Muscle layer of colon (tissue), 2 donors: ENCODE measurements at regions not wholly inside any gene's neighbourhood (a gene's known extent, or its start where the extent isn't known, plus 50 kb on each side); places are given as distances from the start of the nearest gene placed in this dataset.

Experiments used
- H3K27ac ChIP-seq: one replicate; pipeline ENCODE4 v1.7.0; 2013; ENCODE audit warnings: low read depth, mild to moderate bottlenecking, low read length, moderate library complexity
- H3K27me3 ChIP-seq, 2 donors: one replicate each; pipeline ENCODE4 v1.7.0; 2013; ENCODE audit warnings: low read length in 2 of 2, mild to moderate bottlenecking in 2 of 2; ENCODE audit not compliant: insufficient read depth in 2 of 2, control insufficient read depth in 1 of 2
- H3K36me3 ChIP-seq: one replicate; pipeline ENCODE4 v1.7.0; 2013; ENCODE audit warnings: mild to moderate bottlenecking, low read length; ENCODE audit not compliant: insufficient read depth
- H3K4me1 ChIP-seq: one replicate; pipeline ENCODE4 v1.7.0; 2013; ENCODE audit warnings: mild to moderate bottlenecking, low read length; ENCODE audit not compliant: insufficient read depth
- H3K4me3 ChIP-seq, 2 donors: one replicate each; pipeline ENCODE4 v1.7.0; 2013; ENCODE audit warnings: low read length in 2 of 2, low read depth in 1 of 2, mild to moderate bottlenecking in 1 of 2, moderate library complexity in 1 of 2
- H3K9ac ChIP-seq: one replicate; pipeline ENCODE4 v1.7.0; 2013; ENCODE audit warnings: low read length
- H3K9me3 ChIP-seq: one replicate; pipeline ENCODE4 v1.7.0; 2013; ENCODE audit warnings: mild to moderate bottlenecking, low read length
- donor health status: abdominal sarcoma.
- donor health status: Adenocarcinoma of cecum.

- Histone ChIP-seq H3K9ac (no peak overlapping the region), H3K27me3 (no peaks in the 10 kb centered on the region), H3K4me3 (no peak overlapping the region), H3K27ac (no peak overlapping the region), H3K9me3 (no peaks in the 10 kb centered on the region), H3K4me1 (peaks cover 40% of the 10 kb centered on the region), H3K36me3 (no peaks in the 10 kb centered on the region)
Measured at GRCh38 chr9:82604947-82605656, 457.8 kb downstream of the RASEF start.

DNA sequence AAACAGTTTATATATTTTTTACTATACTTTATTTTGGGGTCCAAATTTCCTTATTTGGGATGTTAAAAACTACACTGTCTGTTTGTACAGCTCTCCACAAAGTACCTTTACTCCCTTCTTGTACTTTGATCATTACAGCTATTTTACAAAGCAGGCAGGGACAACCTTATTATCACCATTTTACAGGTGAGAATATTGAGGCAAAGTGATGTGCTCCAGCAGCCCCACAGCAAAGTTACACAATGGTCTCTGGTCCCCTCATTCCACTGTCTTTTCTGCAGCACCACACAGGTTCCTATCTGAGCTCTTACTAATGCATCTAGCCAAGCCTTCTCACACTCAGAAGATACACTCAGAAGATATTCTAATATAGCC is 457.3 kb downstream of the RASEF start:
- peaks cover 35% of the 10 kb centered on the region for H3K4me1 ChIP-seq
- no peaks in the 10 kb centered on the region for H3K36me3 ChIP-seq
- H3K27ac ChIP-seq: no peak overlapping the region
- no peak overlapping the region for H3K4me3 ChIP-seq
- no peak overlapping the region for H3K9ac ChIP-seq
- H3K27me3 ChIP-seq: no peaks in the 10 kb centered on the region
- no peaks in the 10 kb centered on the region for H3K9me3 ChIP-seq

DNA sequence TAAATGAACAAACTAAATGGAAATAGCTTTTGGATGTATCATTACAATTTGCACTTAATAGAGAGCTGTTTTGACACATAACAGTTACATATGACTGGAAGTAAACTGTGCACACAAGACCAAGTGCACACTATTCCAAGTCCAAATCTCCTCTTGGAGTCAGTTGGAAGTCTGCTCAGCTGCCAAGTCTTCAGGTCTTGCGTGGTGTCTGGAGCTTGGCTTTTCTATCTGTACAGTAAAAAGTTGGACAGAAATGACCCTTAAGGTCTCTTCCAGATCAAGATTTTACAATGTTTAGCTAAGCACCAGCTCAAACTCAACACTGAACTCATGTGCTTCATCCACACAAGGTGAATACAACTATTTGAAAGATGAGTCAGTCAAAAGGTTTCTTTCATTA is 456.9 kb downstream of the RASEF start:
- H3K4me1 ChIP-seq: peaks cover 31% of the 10 kb centered on the region
- H3K27me3 ChIP-seq: no peaks in the 10 kb centered on the region
- no peaks in the 10 kb centered on the region for H3K9me3 ChIP-seq
- H3K4me3 ChIP-seq: no peak overlapping the region
- H3K9ac ChIP-seq: no peak overlapping the region
- H3K36me3 ChIP-seq: no peaks in the 10 kb centered on the region
- H3K27ac ChIP-seq: no peak overlapping the region

- no peaks in the 10 kb centered on the region for H3K27me3 ChIP-seq
- H3K27ac ChIP-seq: no peak overlapping the region
- H3K9me3 ChIP-seq: no peaks in the 10 kb centered on the region
- peaks cover 25% of the 10 kb centered on the region for H3K4me1 ChIP-seq
- H3K9ac ChIP-seq: no peak overlapping the region
- no peaks in the 10 kb centered on the region for H3K36me3 ChIP-seq
- H3K4me3 ChIP-seq: no peak overlapping the region
Measured at GRCh38 chr9:82606492-82607382, 456.2 kb downstream of the RASEF start.

GRCh38 chr9:82608487-82608886 is 454.5 kb downstream of the RASEF start:
- H3K9me3 ChIP-seq: no peaks in the 10 kb centered on the region
- H3K27me3 ChIP-seq: no peaks in the 10 kb centered on the region
- no peak overlapping the region for H3K9ac ChIP-seq
- H3K27ac ChIP-seq: no peak overlapping the region
- no peaks in the 10 kb centered on the region for H3K36me3 ChIP-seq
- peaks cover 20% of the 10 kb centered on the region for H3K4me1 ChIP-seq
- no peak overlapping the region for H3K4me3 ChIP-seq

DNA sequence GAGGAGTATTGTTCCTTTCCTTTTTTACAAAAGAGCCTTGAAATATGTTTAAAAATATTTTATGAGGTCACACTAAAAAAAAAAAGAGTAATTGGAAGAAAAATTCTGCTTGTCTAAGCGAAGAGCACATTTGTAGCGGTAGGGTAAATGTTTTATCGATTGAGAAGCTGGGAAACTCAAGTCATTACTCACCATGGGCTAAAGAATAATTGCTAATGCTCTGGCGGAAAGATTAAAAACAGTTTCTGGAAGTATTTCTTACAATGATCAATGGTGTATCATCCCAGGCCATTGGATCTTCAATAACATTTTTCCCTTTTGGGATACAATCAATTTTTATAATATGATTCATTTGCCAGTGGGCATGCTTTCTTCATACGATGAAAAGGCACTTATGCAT is 450.0 kb downstream of the RASEF start:
- no peaks in the 10 kb centered on the region for H3K36me3 ChIP-seq
- H3K4me3 ChIP-seq: no peak overlapping the region
- no peaks in the 10 kb centered on the region for H3K4me1 ChIP-seq
- no peaks in the 10 kb centered on the region for H3K27me3 ChIP-seq
- no peak overlapping the region for H3K27ac ChIP-seq
- H3K9me3 ChIP-seq: no peaks in the 10 kb centered on the region
- no peak overlapping the region for H3K9ac ChIP-seq

- Histone ChIP-seq H3K9me3 (no peaks in the 10 kb centered on the region), H3K27ac (no peak overlapping the region), H3K27me3 (no peaks in the 10 kb centered on the region), H3K4me1 (no peaks in the 10 kb centered on the region), H3K4me3 (no peak overlapping the region), H3K9ac (no peak overlapping the region), H3K36me3 (no peaks in the 10 kb centered on the region)
Measured at GRCh38 chr9:82613498-82613897, 449.4 kb downstream of the RASEF start.

DNA sequence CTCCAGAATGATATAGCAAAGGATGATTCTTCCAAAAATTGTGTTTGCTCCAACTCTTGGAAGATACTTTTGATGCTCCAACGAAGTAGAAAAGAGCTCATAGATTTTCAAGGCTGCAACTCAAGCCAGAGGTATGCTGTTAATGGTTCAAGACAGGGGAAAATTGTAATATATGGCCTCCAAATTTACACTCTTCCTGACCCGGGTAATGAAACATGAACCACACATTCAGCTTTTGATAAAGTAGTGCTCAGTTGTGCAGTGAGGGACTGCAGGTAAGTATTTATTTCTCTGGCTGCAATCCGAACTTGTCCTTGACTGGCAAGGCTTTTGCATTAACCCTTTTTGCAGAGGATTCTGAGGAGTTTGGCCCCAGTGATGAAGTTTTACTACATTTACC is 446.4 kb downstream of the RASEF start:
- no peaks in the 10 kb centered on the region for H3K27me3 ChIP-seq
- H3K4me1 ChIP-seq: no peaks in the 10 kb centered on the region
- H3K36me3 ChIP-seq: no peaks in the 10 kb centered on the region
- no peak overlapping the region for H3K4me3 ChIP-seq
- H3K27ac ChIP-seq: no peak overlapping the region
- no peak overlapping the region for H3K9ac ChIP-seq
- H3K9me3 ChIP-seq: no peaks in the 10 kb centered on the region

DNA sequence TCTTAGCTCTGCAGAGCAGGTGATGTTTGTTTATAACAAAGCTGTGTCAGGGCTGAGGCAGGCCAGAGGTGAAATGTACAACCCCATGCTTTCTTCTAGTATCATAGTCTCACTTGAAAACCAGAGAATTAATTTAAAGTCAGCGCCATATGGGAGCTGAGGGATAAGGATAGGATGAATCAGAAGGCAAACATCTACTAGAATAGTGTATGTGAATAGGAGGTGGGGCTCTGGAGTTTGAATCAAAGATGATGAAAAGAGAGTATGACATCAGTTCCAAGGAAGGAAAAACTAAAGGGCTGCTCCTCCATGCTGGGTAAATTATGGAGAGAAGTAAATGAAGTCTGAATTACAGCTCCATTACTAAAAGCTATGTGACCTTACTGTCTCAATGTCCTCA is 441.5 kb downstream of the RASEF start:
- no peak overlapping the region for H3K27ac ChIP-seq
- no peaks in the 10 kb centered on the region for H3K27me3 ChIP-seq
- H3K4me3 ChIP-seq: no peak overlapping the region
- no peaks in the 10 kb centered on the region for H3K4me1 ChIP-seq
- H3K36me3 ChIP-seq: no peaks in the 10 kb centered on the region
- no peak overlapping the region for H3K9ac ChIP-seq
- no peaks in the 10 kb centered on the region for H3K9me3 ChIP-seq

- no peaks in the 10 kb centered on the region for H3K36me3 ChIP-seq
- no peak overlapping the region for H3K4me3 ChIP-seq
- no peak overlapping the region for H3K27ac ChIP-seq
- no peaks in the 10 kb centered on the region for H3K27me3 ChIP-seq
- peaks cover 8% of the 10 kb centered on the region for H3K9me3 ChIP-seq
- H3K9ac ChIP-seq: no peak overlapping the region
- H3K4me1 ChIP-seq: no peaks in the 10 kb centered on the region
Measured at GRCh38 chr9:82637368-82637767, 425.6 kb downstream of the RASEF start.

DNA sequence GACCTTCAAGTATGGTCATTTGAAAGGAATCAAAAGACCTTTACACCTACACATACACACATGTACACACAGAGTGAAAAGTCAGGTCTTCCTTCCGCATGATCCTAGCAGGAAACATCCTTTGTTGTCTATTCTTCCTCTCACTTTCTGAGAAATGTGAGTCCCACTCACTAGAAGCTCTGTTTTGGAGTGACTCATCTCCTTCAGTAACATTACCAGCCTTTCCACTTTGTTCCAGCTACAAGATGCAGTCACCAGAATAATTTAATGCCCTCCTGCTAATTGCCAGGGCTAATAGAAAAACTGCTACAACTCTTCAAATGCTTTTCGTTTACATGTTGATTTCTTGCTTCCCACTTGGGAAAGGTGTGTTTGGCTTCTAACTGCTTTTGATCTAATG is 417.3 kb downstream of the RASEF start:
- no peaks in the 10 kb centered on the region for H3K36me3 ChIP-seq

More for the DNA sequence above, 417.3 kb downstream of the RASEF start:
- Histone ChIP-seq H3K4me3 (no peak overlapping the region), H3K9me3 (peaks cover 4% of the 10 kb centered on the region), H3K27me3 (no peaks in the 10 kb centered on the region), H3K9ac (no peak overlapping the region), H3K4me1 (no peaks in the 10 kb centered on the region), H3K27ac (no peak overlapping the region)
